Fibroblast of skin of right quadriceps (primary cell): ENCODE measurements at regions not wholly inside any gene's neighbourhood (a gene's known extent, or its start where the extent isn't known, plus 50 kb on each side); places are given as distances from the start of the nearest gene placed in this dataset.
"Not testable (repeated sequence)": the region's sequence is repeated elsewhere in the genome, so short reads cannot be mapped to it uniquely, and the experiment has no call there.

Source experiments
- DNase-seq: peaks from one replicate; pipeline ENCODE4 v3.0.0-alpha.2; 2013

GRCh38 chr11:82194521-82194920, 539.1 kb downstream of the FAM181B start:
- DNase-seq = no peak

- DNase-seq = no peak
Measured at GRCh38 chr11:82191695-82192094, 542.0 kb downstream of the FAM181B start.

GRCh38 chr11:82185925-82186324, 547.7 kb downstream of the FAM181B start:
- no peak for DNase-seq

- no peak for DNase-seq
Measured at GRCh38 chr11:82184966-82185365, 548.7 kb downstream of the FAM181B start.

GRCh38 chr11:82183346-82183745, 550.3 kb downstream of the FAM181B start:
- DNase-seq = no peak

GRCh38 chr11:82182697-82183096, 551.0 kb downstream of the FAM181B start:
- not testable (repeated sequence) for DNase-seq

GRCh38 chr11:82181796-82182195, 551.9 kb downstream of the FAM181B start:
- DNase-seq = not testable (repeated sequence)

GRCh38 chr11:82176945-82177344, 556.7 kb downstream of the FAM181B start:
- no peak for DNase-seq

- DNase-seq = no peak
Measured at GRCh38 chr11:82176365-82176764, 557.3 kb downstream of the FAM181B start.

GRCh38 chr11:82174610-82175009, 559.1 kb downstream of the FAM181B start:
- no peak for DNase-seq

GRCh38 chr11:82146789-82147188, 586.9 kb downstream of the FAM181B start:
- no peak for DNase-seq

GRCh38 chr11:82118946-82119345, 614.7 kb downstream of the FAM181B start:
- no peak for DNase-seq

GRCh38 chr11:82117362-82117761, 616.3 kb downstream of the FAM181B start:
- DNase-seq = no peak

- no peak for DNase-seq
Measured at GRCh38 chr11:82105331-82105998, 628.2 kb downstream of the FAM181B start.

- no peak for DNase-seq
Measured at GRCh38 chr11:82092904-82093303, 640.8 kb downstream of the FAM181B start.

GRCh38 chr11:82089426-82089825, 644.2 kb downstream of the FAM181B start:
- no peak for DNase-seq

GRCh38 chr11:82085493-82085892, 648.2 kb downstream of the FAM181B start:
- DNase-seq = no peak

- DNase-seq = peak; percentile 3
Measured at GRCh38 chr11:82082976-82083375, 650.7 kb downstream of the FAM181B start.

- peak; percentile 78 for DNase-seq
Measured at GRCh38 chr11:82080160-82080559, 653.5 kb downstream of the FAM181B start.

- DNase-seq = no peak
Measured at GRCh38 chr11:82076126-82076525, 657.5 kb downstream of the FAM181B start.

- no peak for DNase-seq
Measured at GRCh38 chr11:82059505-82059904, 674.2 kb downstream of the FAM181B start.

- DNase-seq = no peak
Measured at GRCh38 chr11:82056450-82056849, 677.2 kb downstream of the FAM181B start.

- DNase-seq = no peak
Measured at GRCh38 chr11:82049199-82049598, 684.5 kb downstream of the FAM181B start.

GRCh38 chr11:82047200-82047599, 686.5 kb downstream of the FAM181B start:
- no peak for DNase-seq

- DNase-seq = peak; percentile 78
Measured at GRCh38 chr11:82046778-82047177, 686.9 kb downstream of the FAM181B start.
